CD4-positive, CD25-positive, alpha-beta regulatory T cell (primary cell): ENCODE measurements at regions not wholly inside any gene's neighbourhood (a gene's known extent, or its start where the extent isn't known, plus 50 kb on each side); places are given as distances from the start of the nearest gene placed in this dataset.

Experiments
- ATAC-seq, 2 donors: fragments of 150-1000 bp; cut with Tn5 transposase; one replicate each; pipeline ENCODE4 v1.10.0; 2021; ENCODE audit warnings: low read depth in 2 of 2, moderate number of reproducible peaks in 2 of 2, moderate library complexity in 1 of 2
- DNase-seq, 3 donors: peaks; one replicate each; pipeline versions ENCODE4 v3.0.0 to v3.0.0-alpha.2; 2012 to 2022; ENCODE audit warnings: mixed read lengths in 1 of 3
- H3K27ac ChIP-seq: one replicate; pipeline ENCODE4 v1.7.0; 2013; ENCODE audit warnings: mild to moderate bottlenecking, low read length; ENCODE audit not compliant: insufficient read depth, poor library complexity, severe bottlenecking
- H3K27me3 ChIP-seq: one replicate; pipeline ENCODE4 v1.7.0; 2013; ENCODE audit warnings: low read length; ENCODE audit not compliant: control insufficient read depth, insufficient read depth
- H3K36me3 ChIP-seq: one replicate; pipeline ENCODE4 v1.7.0; 2013; ENCODE audit warnings: mild to moderate bottlenecking, low read length, moderate library complexity; ENCODE audit not compliant: control insufficient read depth, insufficient read depth
- H3K4me1 ChIP-seq: 2 replicates; pipeline ENCODE4 v1.7.0; 2013; ENCODE audit warnings: mild to moderate bottlenecking, low read length; ENCODE audit not compliant: insufficient read depth, control insufficient read depth, poor library complexity, severe bottlenecking
- H3K4me3 ChIP-seq: one replicate; pipeline ENCODE4 v1.7.0; 2013; ENCODE audit warnings: low read depth, mild to moderate bottlenecking, low read length, moderate library complexity
- H3K9me3 ChIP-seq, 2 experiments: 1 replicate in 1 of 2; 2 replicates in 1 of 2; pipeline ENCODE4 v1.7.0; 2013; ENCODE audit warnings: low read length in 2 of 2, mild to moderate bottlenecking in 1 of 2, moderate library complexity in 1 of 2; ENCODE audit not compliant: control insufficient read depth in 2 of 2
- H3K27ac Mint-ChIP-seq, 3 donors: one replicate each; pipeline ENCODE4 v1.8.0; 2020 to 2022; ENCODE audit warnings: mild to moderate bottlenecking in 3 of 3, mixed read lengths in 3 of 3, moderate library complexity in 2 of 3
- H3K27me3 Mint-ChIP-seq: one replicate; pipeline ENCODE4 v1.8.0; 2022; ENCODE audit warnings: mild to moderate bottlenecking, mixed read lengths
- H3K36me3 Mint-ChIP-seq: one replicate; pipeline ENCODE4 v1.8.0; 2020; ENCODE audit warnings: mixed read lengths
- H3K4me1 Mint-ChIP-seq, 4 donors: one replicate each; pipeline ENCODE4 v1.8.0; 2020 to 2022; ENCODE audit warnings: mixed read lengths in 4 of 4, mild to moderate bottlenecking in 1 of 4
- H3K4me3 Mint-ChIP-seq, 4 donors: one replicate each; pipeline ENCODE4 v1.8.0; 2020 to 2022; ENCODE audit warnings: mild to moderate bottlenecking in 4 of 4, mixed read lengths in 4 of 4, moderate library complexity in 3 of 4
- H3K9me3 Mint-ChIP-seq, 7 donors: one replicate each; pipeline ENCODE4 v1.8.0; 2020 to 2022; ENCODE audit warnings: mixed read lengths in 7 of 7, mild to moderate bottlenecking in 3 of 7, moderate library complexity in 2 of 7

DNA sequence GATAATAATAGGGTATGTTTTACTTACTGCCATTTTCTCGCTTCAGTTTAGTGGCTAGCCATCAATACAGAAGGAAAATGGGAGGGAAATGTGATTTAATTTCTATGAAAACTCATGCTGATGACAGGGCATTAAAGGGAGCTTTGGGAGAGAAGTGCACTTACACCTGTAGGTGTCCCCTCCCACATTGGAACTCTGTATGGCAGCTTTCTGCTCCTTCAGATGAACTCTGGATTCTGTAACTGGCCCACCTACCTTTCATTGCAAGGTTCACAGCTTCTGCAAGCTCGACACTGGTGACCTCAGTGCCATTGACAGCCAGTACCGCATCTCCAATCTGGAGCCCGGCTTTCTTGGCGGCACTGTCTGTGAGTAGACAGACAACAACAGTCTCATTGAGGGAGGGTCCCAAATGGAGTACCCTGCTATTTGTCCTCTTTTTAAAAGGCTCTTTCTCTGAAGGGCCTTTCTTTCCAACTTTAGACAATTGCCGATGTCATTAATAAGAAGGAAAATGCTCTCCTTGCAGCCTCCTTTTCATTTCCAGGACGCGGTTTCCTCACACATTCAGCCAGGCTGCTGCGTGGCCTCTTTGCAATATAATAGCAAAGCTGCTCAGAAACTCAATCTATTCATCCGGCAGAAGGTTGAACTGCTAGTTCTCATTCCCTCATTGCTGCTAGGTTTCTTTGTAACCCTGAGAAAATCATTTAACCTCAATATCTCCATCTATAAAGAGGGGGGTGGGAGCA is 63.6 kb downstream of the NUDT12 start:
- no peak for DNase-seq
- no peaks in the 10 kb centered on the region for H3K4me1 Mint-ChIP-seq
- Histone ChIP-seq H3K9me3 (no peaks in the 10 kb centered on the region), H3K4me3 (no peak overlapping the region), H3K27ac (no peak overlapping the region), H3K27me3 (no peaks in the 10 kb centered on the region), H3K36me3 (no peaks in the 10 kb centered on the region), H3K4me1 (no peaks in the 10 kb centered on the region)
- H3K36me3 Mint-ChIP-seq = no peaks in the 10 kb centered on the region
- H3K27me3 Mint-ChIP-seq = peaks cover 16% of the 10 kb centered on the region
- no peak overlapping the region for H3K4me3 Mint-ChIP-seq
- no peak overlapping the region for H3K27ac Mint-ChIP-seq
- ATAC-seq = no peak
- H3K9me3 Mint-ChIP-seq = peaks cover 0 to 3% (median 0%) of the 10 kb centered on the region in 7 donors

DNA sequence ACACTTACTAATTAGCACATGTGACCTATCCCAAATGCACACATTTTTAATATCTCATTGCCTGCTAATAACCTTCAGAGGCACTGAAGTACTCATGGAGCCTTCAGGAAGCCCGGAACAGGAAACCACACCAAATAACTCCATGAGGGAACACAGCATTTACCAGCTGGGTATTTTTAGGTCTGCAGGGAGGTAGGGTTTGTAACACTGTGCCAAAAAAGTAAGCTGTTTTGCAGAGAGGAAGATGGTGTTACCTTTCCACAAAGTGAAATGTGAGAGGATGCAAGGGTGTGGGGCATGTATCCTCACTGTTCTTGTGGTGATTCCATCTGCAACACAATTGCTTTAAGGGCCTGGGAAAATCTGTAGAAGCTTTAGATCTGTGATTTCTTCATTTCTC is 64.4 kb downstream of the NUDT12 start:
- H3K4me3 ChIP-seq = no peak overlapping the region
- H3K27ac ChIP-seq = no peak overlapping the region
- H3K9me3 ChIP-seq = no peaks in the 10 kb centered on the region
- no peaks in the 10 kb centered on the region for H3K4me1 Mint-ChIP-seq
- no peaks in the 10 kb centered on the region for H3K36me3 ChIP-seq
- no peaks in the 10 kb centered on the region for H3K27me3 ChIP-seq
- no peak overlapping the region for H3K4me3 Mint-ChIP-seq
- no peaks in the 10 kb centered on the region for H3K36me3 Mint-ChIP-seq
- no peak for ATAC-seq
- no peak overlapping the region for H3K27ac Mint-ChIP-seq
- DNase-seq = no peak
- H3K4me1 ChIP-seq = no peaks in the 10 kb centered on the region
- H3K9me3 Mint-ChIP-seq = peaks cover 0 to 3% (median 0%) of the 10 kb centered on the region in 7 donors
- H3K27me3 Mint-ChIP-seq = peaks cover 16% of the 10 kb centered on the region

DNA sequence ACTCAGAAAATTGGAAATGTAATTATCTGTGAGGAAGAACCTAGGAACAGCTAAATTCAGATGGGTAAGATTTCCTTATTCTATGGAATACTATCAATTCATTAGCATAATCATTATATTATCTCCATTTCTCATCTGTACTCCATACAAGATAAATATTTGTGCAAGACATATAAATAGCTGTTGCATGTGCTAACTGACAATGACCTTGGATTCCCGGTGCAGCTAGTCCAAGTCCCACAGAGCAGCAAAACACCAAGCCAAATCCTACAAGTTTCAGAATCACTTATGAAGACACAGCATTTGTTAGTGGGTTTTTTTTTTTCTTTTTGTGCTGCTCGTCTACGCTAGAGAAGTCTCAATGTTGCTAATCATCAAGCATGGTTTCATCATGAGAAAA is 64.8 kb downstream of the NUDT12 start:
- DNase-seq = no peak
- no peaks in the 10 kb centered on the region for H3K4me1 ChIP-seq
- no peak overlapping the region for H3K27ac Mint-ChIP-seq
- no peaks in the 10 kb centered on the region for H3K36me3 Mint-ChIP-seq
- H3K36me3 ChIP-seq = no peaks in the 10 kb centered on the region
- ATAC-seq = no peak
- H3K9me3 Mint-ChIP-seq = peaks cover 0 to 3% (median 0%) of the 10 kb centered on the region in 7 donors
- no peak overlapping the region for H3K27ac ChIP-seq
- H3K4me3 ChIP-seq = no peak overlapping the region
- H3K4me3 Mint-ChIP-seq = no peak overlapping the region
- H3K27me3 ChIP-seq = no peaks in the 10 kb centered on the region
- H3K27me3 Mint-ChIP-seq = peaks cover 16% of the 10 kb centered on the region
- no peaks in the 10 kb centered on the region for H3K4me1 Mint-ChIP-seq
- no peaks in the 10 kb centered on the region for H3K9me3 ChIP-seq

DNA sequence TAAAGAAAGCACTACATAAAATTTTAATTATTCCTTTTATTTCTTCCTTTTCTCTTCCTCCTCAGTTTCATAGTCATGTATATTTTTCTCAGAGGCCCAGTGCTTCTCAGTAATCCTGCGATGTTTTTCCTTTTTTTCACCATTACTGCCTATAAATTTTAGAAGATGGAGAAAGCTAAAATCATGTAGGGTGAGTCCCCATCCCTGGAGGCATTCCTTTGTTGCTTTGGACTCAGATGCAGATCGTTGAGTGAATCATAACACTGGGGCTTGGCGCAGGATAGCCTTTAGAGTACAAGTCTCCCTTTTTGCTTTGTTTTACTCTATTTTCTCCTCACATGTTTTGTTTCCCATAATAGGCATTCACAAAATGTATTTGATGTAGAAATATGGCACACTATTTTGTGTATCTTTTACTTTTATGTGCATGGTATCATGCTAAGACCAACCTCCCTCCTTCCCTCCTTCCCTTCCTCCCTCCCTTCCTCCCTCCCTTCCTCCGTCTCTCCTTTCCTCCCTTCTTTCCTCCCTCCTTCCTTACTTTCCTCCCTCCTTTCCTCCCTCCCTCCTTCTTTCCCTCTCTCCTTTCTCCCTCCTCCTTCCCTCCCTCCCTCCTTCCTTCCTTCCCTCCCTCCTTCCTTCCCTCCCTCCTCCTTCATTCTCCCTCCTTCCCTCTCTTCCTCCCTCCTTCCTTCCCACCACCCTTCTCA is 72.4 kb downstream of the NUDT12 start:
- DNase-seq (no peak), ATAC-seq (no peak)
- Mint-ChIP-seq H3K9me3 (no peaks in the 10 kb centered on the region), H3K27ac (no peak overlapping the region), H3K36me3 (no peaks in the 10 kb centered on the region), H3K4me1 (no peaks in the 10 kb centered on the region), H3K27me3 (peaks cover 14% of the 10 kb centered on the region), H3K4me3 (no peak overlapping the region)
- Histone ChIP-seq H3K4me1 (no peaks in the 10 kb centered on the region), H3K9me3 (no peaks in the 10 kb centered on the region), H3K27ac (no peak overlapping the region), H3K36me3 (no peaks in the 10 kb centered on the region), H3K27me3 (no peaks in the 10 kb centered on the region), H3K4me3 (no peak overlapping the region)

DNA sequence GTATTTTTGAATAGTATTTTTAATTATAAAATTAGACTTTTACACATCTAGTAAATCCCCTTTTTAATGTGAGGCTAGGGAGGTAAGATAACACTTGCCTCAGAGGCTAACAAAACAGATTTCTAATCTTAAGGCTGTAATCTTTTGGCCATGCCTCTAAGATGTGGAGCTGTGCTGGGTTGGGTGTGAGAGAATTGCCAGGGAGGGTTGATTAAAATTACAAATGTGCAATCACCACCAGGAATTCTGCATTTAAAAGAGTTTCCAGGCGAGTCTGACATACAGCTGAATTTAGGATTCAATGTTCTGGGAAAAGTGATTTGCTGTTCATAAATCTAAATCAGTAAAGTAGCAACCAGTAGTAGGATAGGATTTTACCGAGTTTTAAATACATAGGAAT is 73.3 kb downstream of the NUDT12 start:
- Histone ChIP-seq H3K9me3 (no peaks in the 10 kb centered on the region), H3K27ac (no peak overlapping the region), H3K4me3 (no peak overlapping the region), H3K4me1 (no peaks in the 10 kb centered on the region), H3K36me3 (no peaks in the 10 kb centered on the region), H3K27me3 (no peaks in the 10 kb centered on the region)
- Mint-ChIP-seq H3K27ac (no peak overlapping the region), H3K27me3 (peaks cover 14% of the 10 kb centered on the region), H3K9me3 (no peaks in the 10 kb centered on the region), H3K4me3 (no peak overlapping the region), H3K36me3 (no peaks in the 10 kb centered on the region), H3K4me1 (no peaks in the 10 kb centered on the region)
- ATAC-seq (no peak), DNase-seq (no peak)

DNA sequence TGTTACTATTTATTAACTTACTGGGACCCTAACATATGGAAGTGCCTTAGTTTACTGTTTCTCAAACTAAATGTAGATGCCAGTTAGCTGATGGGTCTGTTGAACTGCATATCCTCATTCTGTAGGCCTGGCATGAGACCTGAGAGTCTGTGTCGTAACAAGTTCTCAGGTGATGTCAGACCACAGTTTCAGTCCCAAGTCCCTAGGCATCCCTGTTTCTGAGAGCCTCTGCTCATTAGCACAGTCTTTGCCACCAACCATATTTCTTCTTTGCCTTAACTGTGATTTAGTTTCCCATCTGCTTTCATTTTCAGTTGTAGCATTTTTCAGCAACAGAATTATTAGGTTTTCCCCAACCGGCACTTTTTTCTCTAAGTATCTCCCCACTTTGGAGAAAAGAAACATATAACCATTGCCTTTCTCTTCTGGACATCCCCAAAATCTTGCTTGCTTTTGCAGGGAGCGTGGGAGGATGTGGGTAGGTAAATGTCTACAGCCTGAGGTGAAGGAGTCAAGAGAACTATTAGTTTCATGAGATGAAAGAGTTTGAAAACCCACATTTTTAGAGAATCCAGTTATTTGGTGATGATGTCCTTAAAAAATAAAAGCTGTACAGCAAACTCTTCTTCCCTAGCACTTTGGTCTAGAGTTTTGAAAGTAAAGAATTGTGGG is 74.6 kb downstream of the NUDT12 start:
- H3K27ac Mint-ChIP-seq = no peak overlapping the region
- no peaks in the 10 kb centered on the region for H3K9me3 Mint-ChIP-seq

DNA sequence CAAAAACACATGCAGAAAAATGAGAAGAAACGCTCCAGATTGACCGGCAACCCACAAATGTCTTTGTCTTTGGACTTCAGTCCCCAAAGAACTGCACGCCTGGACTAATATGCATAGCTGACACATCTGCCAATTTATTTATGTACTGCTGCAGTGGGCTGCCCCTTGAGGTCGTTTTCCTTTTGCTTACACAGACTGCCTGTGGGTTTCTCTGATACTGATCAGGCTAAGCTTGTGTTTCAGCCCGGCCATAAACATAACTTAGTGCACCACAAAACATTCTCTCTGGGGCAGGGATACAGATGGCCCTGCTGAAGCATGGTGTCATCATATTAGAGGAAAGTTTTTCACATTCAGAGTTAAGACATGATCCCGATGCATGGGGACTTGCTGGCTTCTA is 75.4 kb downstream of the NUDT12 start:
- Histone ChIP-seq H3K27me3 (no peaks in the 10 kb centered on the region), H3K4me1 (no peaks in the 10 kb centered on the region), H3K36me3 (no peaks in the 10 kb centered on the region), H3K9me3 (no peaks in the 10 kb centered on the region), H3K27ac (no peak overlapping the region), H3K4me3 (no peak overlapping the region)
- no peak for ATAC-seq
- H3K4me3 Mint-ChIP-seq = no peak overlapping the region
- DNase-seq = no peak
- peaks cover 14% of the 10 kb centered on the region for H3K27me3 Mint-ChIP-seq
- H3K27ac Mint-ChIP-seq = no peak overlapping the region
- no peaks in the 10 kb centered on the region for H3K36me3 Mint-ChIP-seq
- no peaks in the 10 kb centered on the region for H3K9me3 Mint-ChIP-seq
- H3K4me1 Mint-ChIP-seq = no peaks in the 10 kb centered on the region

More for the DNA sequence above, 74.6 kb downstream of the NUDT12 start:
- no peaks in the 10 kb centered on the region for H3K4me1 Mint-ChIP-seq
- ATAC-seq (no peak), DNase-seq (no peak)
- H3K9me3 ChIP-seq = no peaks in the 10 kb centered on the region
- H3K4me3 Mint-ChIP-seq = no peak overlapping the region
- no peaks in the 10 kb centered on the region for H3K27me3 ChIP-seq
- peaks cover 14% of the 10 kb centered on the region for H3K27me3 Mint-ChIP-seq
- H3K4me1 ChIP-seq = no peaks in the 10 kb centered on the region
- no peaks in the 10 kb centered on the region for H3K36me3 Mint-ChIP-seq
- H3K27ac ChIP-seq = no peak overlapping the region
- H3K4me3 ChIP-seq = no peak overlapping the region
- H3K36me3 ChIP-seq = no peaks in the 10 kb centered on the region
